ENCODE measurements at regions not wholly inside any gene's neighbourhood (a gene's known extent, or its start where the extent isn't known, plus 50 kb on each side); places are given as distances from the start of the nearest gene placed in this dataset.
"Not testable (repeated sequence)": the region's sequence is repeated elsewhere in the genome, so short reads cannot be mapped to it uniquely, and the experiment has no call there.

DNA sequence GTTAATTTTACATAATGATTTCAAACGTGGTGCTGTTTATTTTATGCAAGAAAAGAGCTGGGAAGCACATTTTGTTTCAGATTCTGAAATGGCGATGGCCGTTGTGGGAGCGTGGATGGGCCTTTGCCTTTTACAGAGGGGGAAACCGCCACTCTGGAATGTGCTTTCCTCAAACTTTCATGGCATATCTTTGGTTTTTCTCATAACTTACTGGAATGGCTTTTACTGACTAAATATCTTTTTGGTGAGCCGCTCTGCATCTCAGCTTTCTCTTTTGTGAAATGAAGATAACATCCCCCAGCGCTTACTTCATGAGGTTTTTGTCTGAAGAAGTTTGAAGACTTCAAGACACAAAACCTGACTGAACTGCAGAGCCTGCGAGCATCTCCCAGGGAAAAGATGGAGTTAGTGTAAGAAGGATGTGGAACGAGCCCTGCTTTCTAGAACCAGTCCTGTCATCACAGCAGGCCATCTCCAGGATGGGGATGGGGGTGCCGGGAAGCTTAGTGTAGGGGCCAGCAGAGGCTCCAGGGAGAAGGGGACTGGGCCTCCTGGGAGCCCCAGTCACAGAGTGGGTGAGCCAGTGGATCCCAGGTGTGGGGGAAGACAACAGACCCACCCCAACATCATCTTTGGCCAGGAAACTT is 61.8 kb upstream of the TIAM2 start:
- Mint-ChIP-seq H3K27me3 (no peaks in the 10 kb centered on the region), H3K4me1 (ENCODE audit: low read depth) (peaks cover 4% of the 10 kb centered on the region), H3K4me3 (ENCODE audit: low read depth) (no peak overlapping the region), H3K9me3 (ENCODE audit: low read depth) (no peaks in the 10 kb centered on the region), H3K27ac (no peak overlapping the region), H3K36me3 (ENCODE audit: insufficient read depth) (no peaks in the 10 kb centered on the region)
- TF ChIP-seq CTCF (IDR thresholded peaks at IDR 0.05; ENCODE audit: unreplicated experiment) = no peak
- DNase-seq (ENCODE audit: low spot score, unreplicated experiment) = no peak

GRCh38 chr6:154937306-154938220 is 57.6 kb upstream of the TIAM2 start:
- no peak overlapping the region for H3K4me3 Mint-ChIP-seq (ENCODE audit: low read depth)
- no peak for TF ChIP-seq CTCF (IDR thresholded peaks at IDR 0.05; ENCODE audit: unreplicated experiment)
- no peaks in the 10 kb centered on the region for H3K9me3 Mint-ChIP-seq (ENCODE audit: low read depth)
- H3K27ac Mint-ChIP-seq = no peak overlapping the region
- no peak for DNase-seq (ENCODE audit: low spot score, unreplicated experiment)
- H3K36me3 Mint-ChIP-seq (ENCODE audit: insufficient read depth) = no peaks in the 10 kb centered on the region
- no peaks in the 10 kb centered on the region for H3K4me1 Mint-ChIP-seq (ENCODE audit: low read depth)
- H3K27me3 Mint-ChIP-seq = no peaks in the 10 kb centered on the region

DNA sequence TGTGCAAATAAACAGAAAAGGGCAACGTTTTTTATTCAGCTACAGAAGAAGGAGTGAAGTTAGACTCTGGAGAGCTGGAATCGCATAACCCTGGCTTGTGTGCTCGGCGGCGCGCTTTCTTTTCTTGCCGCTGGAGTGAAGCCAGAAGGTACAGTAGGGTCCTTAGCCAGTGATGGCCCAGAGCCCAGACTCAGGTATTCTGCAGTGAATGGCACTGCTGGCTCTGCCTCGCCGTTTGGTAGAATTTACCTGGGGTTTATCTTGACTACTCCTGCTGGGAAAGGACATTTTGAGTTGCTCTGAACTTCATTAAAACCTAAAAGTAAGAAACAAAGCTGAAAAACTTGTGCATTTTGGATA is 56.9 kb upstream of the TIAM2 start:
- DNase-seq (ENCODE audit: low spot score, unreplicated experiment) = no peak
- TF ChIP-seq CTCF (IDR thresholded peaks at IDR 0.05; ENCODE audit: unreplicated experiment) = no peak

GRCh38 chr6:154938727-154939285 is 56.3 kb upstream of the TIAM2 start:
- not testable (repeated sequence) for H3K27ac Mint-ChIP-seq; H3K9me3 Mint-ChIP-seq (ENCODE audit: low read depth); H3K36me3 Mint-ChIP-seq (ENCODE audit: insufficient read depth); H3K4me3 Mint-ChIP-seq (ENCODE audit: low read depth); H3K27me3 Mint-ChIP-seq; DNase-seq (ENCODE audit: low spot score, unreplicated experiment); H3K4me1 Mint-ChIP-seq (ENCODE audit: low read depth)

More for the DNA sequence above, 56.9 kb upstream of the TIAM2 start:
- no peak overlapping the region for H3K4me3 Mint-ChIP-seq (ENCODE audit: low read depth)
- no peaks in the 10 kb centered on the region for H3K4me1 Mint-ChIP-seq (ENCODE audit: low read depth)
- H3K27me3 Mint-ChIP-seq = no peaks in the 10 kb centered on the region
- H3K9me3 Mint-ChIP-seq (ENCODE audit: low read depth) = no peaks in the 10 kb centered on the region
- H3K27ac Mint-ChIP-seq = no peak overlapping the region
- no peaks in the 10 kb centered on the region for H3K36me3 Mint-ChIP-seq (ENCODE audit: insufficient read depth)

- Mint-ChIP-seq H3K27me3 (no peaks in the 10 kb centered on the region), H3K36me3 (ENCODE audit: insufficient read depth) (peaks cover 15% of the 10 kb centered on the region), H3K4me1 (ENCODE audit: low read depth) (no peaks in the 10 kb centered on the region), H3K27ac (no peak overlapping the region), H3K4me3 (ENCODE audit: low read depth) (no peak overlapping the region), H3K9me3 (ENCODE audit: low read depth) (no peaks in the 10 kb centered on the region)
- TF ChIP-seq CTCF (IDR thresholded peaks at IDR 0.05; ENCODE audit: unreplicated experiment) = no peak
- DNase-seq (ENCODE audit: low spot score, unreplicated experiment) = no peak
These were observed 52.3 kb upstream of the TIAM2 start for GRCh38 chr6:154942770-154943169.
